ENCODE measurements at regions not wholly inside any gene's neighbourhood (a gene's known extent, or its start where the extent isn't known, plus 50 kb on each side); places are given as distances from the start of the nearest gene placed in this dataset.

GRCh38 chrX:49773993-49774392, 55.1 kb upstream of the PAGE4 start:
- TF ChIP-seq, protein P1, sequence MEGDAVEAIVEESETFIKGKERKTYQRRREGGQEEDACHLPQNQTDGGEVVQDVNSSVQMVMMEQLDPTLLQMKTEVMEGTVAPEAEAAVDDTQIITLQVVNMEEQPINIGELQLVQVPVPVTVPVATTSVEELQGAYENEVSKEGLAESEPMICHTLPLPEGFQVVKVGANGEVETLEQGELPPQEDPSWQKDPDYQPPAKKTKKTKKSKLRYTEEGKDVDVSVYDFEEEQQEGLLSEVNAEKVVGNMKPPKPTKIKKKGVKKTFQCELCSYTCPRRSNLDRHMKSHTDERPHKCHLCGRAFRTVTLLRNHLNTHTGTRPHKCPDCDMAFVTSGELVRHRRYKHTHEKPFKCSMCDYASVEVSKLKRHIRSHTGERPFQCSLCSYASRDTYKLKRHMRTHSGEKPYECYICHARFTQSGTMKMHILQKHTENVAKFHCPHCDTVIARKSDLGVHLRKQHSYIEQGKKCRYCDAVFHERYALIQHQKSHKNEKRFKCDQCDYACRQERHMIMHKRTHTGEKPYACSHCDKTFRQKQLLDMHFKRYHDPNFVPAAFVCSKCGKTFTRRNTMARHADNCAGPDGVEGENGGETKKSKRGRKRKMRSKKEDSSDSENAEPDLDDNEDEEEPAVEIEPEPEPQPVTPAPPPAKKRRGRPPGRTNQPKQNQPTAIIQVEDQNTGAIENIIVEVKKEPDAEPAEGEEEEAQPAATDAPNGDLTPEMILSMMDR (IDR thresholded peaks at IDR 0.05), result no peak
- TF ChIP-seq POLR2A (IDR thresholded peaks at IDR 0.05), result no peak

Measured in esophagus squamous epithelium (tissue), 4 donors.